AG04449 (cell line): ENCODE measurements at regions not wholly inside any gene's neighbourhood (a gene's known extent, or its start where the extent isn't known, plus 50 kb on each side); places are given as distances from the start of the nearest gene placed in this dataset.

ENCODE experiments used
- CTCF ChIA-PET: fragments of 350-600 bp; formaldehyde crosslinking; extraction: SDS; loops from one replicate; lab custom pipeline; 2021; ENCODE audit warnings: antibody characterized with exemption; lab: Yijun Ruan, JAX
- POLR2A ChIA-PET: fragments of 400-600, 350-600 bp; formaldehyde crosslinking; extraction: SDS; loops from one replicate; lab custom pipeline; 2020; ENCODE audit warnings: antibody characterized with exemption, inconsistent platforms; lab: Yijun Ruan, JAX
- DNase-seq: peaks from one replicate; pipeline ENCODE4 v3.0.0-alpha.2; 2010; ENCODE audit warnings: low read depth, low spot score
- H3K4me3 ChIP-seq: 2 replicates; pipeline ENCODE4 v1.5.1; 2011; ENCODE audit warnings: low read depth, mild to moderate bottlenecking, control low read depth, low read length
- CTCF ChIP-seq: IDR thresholded peaks from one replicate; pipeline ENCODE4 v1.5.1; 2011; ENCODE audit warnings: mild to moderate bottlenecking, moderate library complexity, low read length, control low read depth, inconsistent platforms; ENCODE audit not compliant: insufficient read depth; ENCODE audit errors: missing control alignments

- DNase-seq = no peak
- POLR2A ChIA-PET = no interaction called here
- CTCF ChIA-PET = interaction anchor here (1.2 to 1.3 kb wide), 2 partner anchors 12 to 377 kb away, joined by 4 to 5 read pairs; no protein-coding TSS in a partner anchor
- no peak for TF ChIP-seq CTCF
- H3K4me3 ChIP-seq = no peak overlapping the region
Observed at GRCh38 chr9:91048749-91049148, 247.1 kb downstream of the SYK start.

GRCh38 chr9:91053824-91054223, 252.2 kb downstream of the SYK start:
- ChIA-PET CTCF (no interaction called here), POLR2A (no interaction called here)
- TF ChIP-seq CTCF = no peak
- no peak for DNase-seq
- no peak overlapping the region for H3K4me3 ChIP-seq

GRCh38 chr9:91055845-91056244, 254.2 kb downstream of the SYK start:
- ChIA-PET CTCF (interaction anchor here (0.7 to 1.1 kb wide), 2 partner anchors 141 to 144 kb away, joined by 3 read pairs; no protein-coding TSS in a partner anchor), POLR2A (interaction anchor here (0.6 kb wide), 1 partner anchor 114 kb away, joined by 3 read pairs; no protein-coding TSS in a partner anchor)
- no peak for TF ChIP-seq CTCF
- H3K4me3 ChIP-seq = no peak overlapping the region
- no peak for DNase-seq

GRCh38 chr9:91056486-91056885, 254.9 kb downstream of the SYK start:
- no peak for TF ChIP-seq CTCF
- ChIA-PET POLR2A (interaction anchor here (0.6 kb wide), 1 partner anchor 113 kb away, joined by 3 read pairs; no protein-coding TSS in a partner anchor), CTCF (interaction anchor here (0.7 to 1.1 kb wide), 2 partner anchors 141 to 144 kb away, joined by 3 read pairs; no protein-coding TSS in a partner anchor)
- no peak overlapping the region for H3K4me3 ChIP-seq
- no peak for DNase-seq

- H3K4me3 ChIP-seq = no peak overlapping the region
- no peak for DNase-seq
- POLR2A ChIA-PET = no interaction called here
- no peak for TF ChIP-seq CTCF
- CTCF ChIA-PET = interaction anchor here (1.0 kb wide), 1 partner anchor 14 kb away, joined by 3 read pairs; no protein-coding TSS in a partner anchor
Observed at GRCh38 chr9:91056917-91057316, 255.3 kb downstream of the SYK start.

GRCh38 chr9:91059713-91060112, 258.1 kb downstream of the SYK start:
- H3K4me3 ChIP-seq = no peak overlapping the region
- ChIA-PET CTCF (interaction anchor here (0.9 to 1.4 kb wide), 2 partner anchors 144 kb away, joined by 3 to 4 read pairs; no protein-coding TSS in a partner anchor), POLR2A (interaction anchor here (0.6 kb wide), 1 partner anchor 68 kb away, joined by 5 read pairs; no protein-coding TSS in a partner anchor)
- DNase-seq = no peak
- no peak for TF ChIP-seq CTCF
